Spinal cord (tissue), 9 donors: ENCODE measurements at regions not wholly inside any gene's neighbourhood (a gene's known extent, or its start where the extent isn't known, plus 50 kb on each side); places are given as distances from the start of the nearest gene placed in this dataset.

Experiments
- DNase-seq, 6 donors: peaks; one replicate each; pipeline versions ENCODE4 v3.0.0 to v3.0.0-alpha.2; 2013 to 2015; ENCODE audit warnings: low spot score in 6 of 6, low read depth in 4 of 6
- H3K27ac ChIP-seq: one replicate; pipeline ENCODE4 v1.5.1; 2013; ENCODE audit warnings: low read depth, low read length, control low read depth
- H3K27me3 ChIP-seq: one replicate; pipeline ENCODE4 v1.6.1; 2013; ENCODE audit warnings: low read length; ENCODE audit not compliant: control insufficient read depth, insufficient read depth
- H3K36me3 ChIP-seq: one replicate; pipeline ENCODE4 v1.6.1; 2013; ENCODE audit warnings: low read length; ENCODE audit not compliant: control insufficient read depth, insufficient read depth
- H3K4me1 ChIP-seq: one replicate; pipeline ENCODE4 v1.6.1; 2013; ENCODE audit warnings: low read length; ENCODE audit not compliant: control insufficient read depth, insufficient read depth
- H3K4me3 ChIP-seq: one replicate; pipeline ENCODE4 v1.5.1; 2013; ENCODE audit warnings: low read depth, low read length, control low read depth
- H3K9me3 ChIP-seq: one replicate; pipeline ENCODE4 v1.6.1; 2013; ENCODE audit warnings: low read length; ENCODE audit not compliant: control insufficient read depth, insufficient read depth
- WGBS: methylation state at CpG from one replicate; pipeline ENCODE4 v1.1.5; 2013; ENCODE audit warnings: missing lambda C conversion rate; ENCODE audit not compliant: insufficient coverage; 5-methylcytosine and 5-hydroxymethylcytosine counted together
- donor health status: healthy.

DNA sequence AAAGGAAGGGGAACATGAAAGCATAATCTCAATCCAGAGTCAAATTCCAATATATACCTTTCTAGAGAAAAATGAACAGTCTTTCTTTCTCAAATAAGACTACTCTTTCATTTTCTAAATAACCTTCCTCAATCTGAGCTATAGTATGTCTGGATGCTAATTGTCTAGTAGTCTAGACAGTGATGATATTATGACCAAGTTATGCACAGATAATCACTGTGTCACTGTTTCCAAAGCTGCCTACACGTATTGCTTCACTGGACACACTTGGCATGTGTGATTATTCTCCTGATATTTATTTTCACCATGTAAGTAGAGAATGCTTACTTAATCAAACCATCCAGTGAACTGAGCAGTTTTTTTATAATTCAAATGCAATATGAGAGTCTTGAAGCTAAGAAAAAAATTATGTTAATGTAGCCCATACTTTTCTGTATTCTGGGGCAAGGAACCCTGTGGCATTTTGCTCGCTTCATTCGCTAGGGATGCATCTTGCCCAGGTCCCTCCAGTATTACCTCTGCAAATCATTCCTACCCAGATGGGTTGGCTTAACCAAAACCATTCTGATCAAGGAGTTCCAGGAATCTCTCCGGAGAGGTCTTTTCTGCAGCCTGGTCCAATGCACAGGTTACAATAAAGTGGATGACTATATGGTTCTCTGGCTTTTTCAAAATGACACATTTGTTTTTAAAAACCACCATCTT, 303.1 kb upstream of the RUNX1 start:
- Histone ChIP-seq H3K4me3 (no peak overlapping the region), H3K4me1 (no peaks in the 10 kb centered on the region), H3K27me3 (no peaks in the 10 kb centered on the region), H3K9me3 (no peaks in the 10 kb centered on the region), H3K36me3 (no peaks in the 10 kb centered on the region), H3K27ac (no peak overlapping the region)
- no peak for DNase-seq
- 100% methylated on average over 2 of the region's 4 CpGs for WGBS

DNA sequence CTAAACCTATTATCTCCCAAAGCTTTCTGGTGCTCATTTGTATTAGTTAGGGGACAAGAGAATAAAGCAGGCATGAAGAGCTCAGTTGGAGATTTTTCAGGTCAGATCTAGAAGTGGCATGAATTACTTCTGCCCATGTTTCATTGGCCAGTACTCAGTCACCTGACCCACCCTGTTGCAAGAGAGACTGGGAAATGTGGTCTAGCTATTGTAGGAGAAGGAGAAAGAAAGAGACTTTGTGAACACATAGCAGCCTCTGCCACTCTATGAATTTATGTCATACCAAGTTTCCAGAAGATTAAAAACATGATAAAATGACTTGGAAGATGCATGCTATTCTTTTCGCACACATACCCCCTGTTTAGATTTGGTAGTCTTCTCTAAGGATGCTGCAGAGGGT, 302.3 kb upstream of the RUNX1 start:
- H3K36me3 ChIP-seq: no peaks in the 10 kb centered on the region
- no peaks in the 10 kb centered on the region for H3K9me3 ChIP-seq
- H3K4me1 ChIP-seq: no peaks in the 10 kb centered on the region
- no peaks in the 10 kb centered on the region for H3K27me3 ChIP-seq
- no peak for DNase-seq
- H3K27ac ChIP-seq: no peak overlapping the region
- no peak overlapping the region for H3K4me3 ChIP-seq
- WGBS: no CpG with 5 or more reads among the region's 1 CpG

DNA sequence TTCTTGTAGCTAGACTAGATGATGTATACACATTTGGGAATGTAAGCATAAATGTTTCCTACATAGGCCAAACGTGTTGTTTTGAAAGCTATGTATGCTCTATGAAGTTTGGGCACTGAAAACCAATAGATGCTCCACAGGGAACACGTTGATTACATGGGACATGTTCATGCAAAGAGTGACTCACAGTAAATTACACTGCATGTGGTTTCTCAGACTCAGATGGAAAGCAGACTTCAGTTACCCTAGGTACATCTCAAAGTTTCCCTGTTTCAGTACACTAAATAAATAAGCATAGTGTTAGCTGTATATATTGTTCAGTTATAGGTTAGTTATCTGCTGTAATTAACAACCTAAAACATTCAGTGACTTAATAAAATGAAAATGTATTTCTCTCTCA, 301.9 kb upstream of the RUNX1 start:
- Histone ChIP-seq H3K4me3 (no peak overlapping the region), H3K4me1 (no peaks in the 10 kb centered on the region), H3K9me3 (no peaks in the 10 kb centered on the region), H3K27ac (no peak overlapping the region), H3K36me3 (no peaks in the 10 kb centered on the region), H3K27me3 (no peaks in the 10 kb centered on the region)
- DNase-seq: no peak
- WGBS: 61% methylated on average over 2 of the region's 2 CpGs

DNA sequence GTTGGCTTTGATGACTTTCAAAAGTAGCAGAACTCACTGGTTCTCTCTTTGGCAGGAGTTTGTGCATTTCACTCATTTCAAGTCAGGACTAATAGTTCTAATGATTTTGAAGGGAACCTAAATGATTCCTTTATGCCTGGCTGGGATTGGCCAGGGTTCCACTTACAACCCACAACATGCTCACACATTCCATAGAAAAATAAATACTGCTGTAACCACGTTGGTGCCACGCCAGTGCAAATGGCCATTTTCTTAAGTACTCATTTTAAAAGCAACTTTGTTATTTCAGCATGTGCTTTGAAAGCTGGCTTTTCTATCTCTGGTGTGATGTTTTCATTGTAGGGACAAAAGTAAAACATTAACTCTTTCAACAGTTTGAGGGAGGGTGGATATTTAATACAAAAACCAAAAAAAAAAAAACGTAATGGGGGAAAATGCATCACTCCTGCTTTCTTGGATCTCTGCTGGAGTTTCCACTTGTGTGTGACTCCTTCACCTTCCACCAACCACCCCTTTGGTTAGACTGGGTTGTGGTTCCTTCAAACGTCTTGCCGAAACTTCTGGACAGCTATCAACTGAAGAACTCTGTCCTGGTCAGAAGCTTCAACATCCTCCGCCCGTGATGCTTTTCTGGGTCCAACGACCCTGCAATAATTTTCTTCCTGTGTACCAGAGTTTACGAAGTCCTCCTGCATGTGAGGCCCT, 300.4 kb upstream of the RUNX1 start:
- no peak for DNase-seq
- WGBS: 91% methylated on average over 6 of the region's 9 CpGs

DNA sequence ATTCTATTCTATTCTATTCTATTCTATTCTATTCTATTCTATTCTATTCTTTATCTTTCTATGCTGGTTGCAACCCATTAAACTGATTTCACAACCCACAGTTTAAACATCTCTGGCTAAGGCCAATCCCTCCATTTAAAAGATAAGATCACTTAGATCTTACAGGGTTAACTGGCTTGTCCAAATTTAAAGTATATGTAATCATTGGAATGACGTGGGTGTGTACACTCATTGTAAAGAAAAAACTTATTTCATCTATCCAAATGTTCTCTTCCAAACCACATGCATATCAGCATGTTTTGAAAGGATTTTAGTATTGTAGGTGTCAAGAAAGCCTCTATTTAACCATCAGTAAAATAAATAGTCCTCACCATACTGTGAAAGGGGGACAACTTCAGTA, 299.6 kb upstream of the RUNX1 start:
- no peaks in the 10 kb centered on the region for H3K9me3 ChIP-seq
- DNase-seq: no peak
- H3K4me3 ChIP-seq: no peak overlapping the region
- H3K27ac ChIP-seq: no peak overlapping the region
- H3K27me3 ChIP-seq: no peaks in the 10 kb centered on the region
- H3K36me3 ChIP-seq: no peaks in the 10 kb centered on the region
- WGBS: no CpG with 5 or more reads among the region's 1 CpG
- H3K4me1 ChIP-seq: no peaks in the 10 kb centered on the region

More for the DNA sequence above, 300.4 kb upstream of the RUNX1 start:
- Histone ChIP-seq H3K4me1 (no peaks in the 10 kb centered on the region), H3K4me3 (no peak overlapping the region), H3K9me3 (no peaks in the 10 kb centered on the region), H3K27ac (no peak overlapping the region), H3K27me3 (no peaks in the 10 kb centered on the region), H3K36me3 (no peaks in the 10 kb centered on the region)

DNA sequence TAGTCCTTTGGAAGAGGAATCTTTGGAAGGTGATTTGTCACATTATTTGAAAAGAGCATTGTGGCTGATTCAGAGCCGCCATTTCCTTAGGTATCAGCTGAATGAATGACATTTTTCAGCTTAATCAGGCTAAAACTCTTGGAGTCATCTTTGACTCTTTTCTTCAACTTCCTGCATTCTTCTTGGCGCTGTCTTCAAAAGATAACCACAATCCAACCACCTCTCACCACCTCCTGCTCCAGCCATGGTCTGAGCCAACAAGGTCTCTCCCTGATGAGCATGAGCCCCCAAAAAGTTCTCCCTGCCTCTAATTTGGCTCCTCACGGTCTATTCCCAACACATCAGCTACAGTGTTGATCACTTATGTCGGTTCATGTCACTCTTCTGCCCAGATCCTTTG, 297.6 kb upstream of the RUNX1 start:
- no peak overlapping the region for H3K4me3 ChIP-seq
- H3K36me3 ChIP-seq: no peaks in the 10 kb centered on the region
- H3K27me3 ChIP-seq: no peaks in the 10 kb centered on the region
- WGBS: 94% methylated on average over 4 of the region's 4 CpGs
- H3K9me3 ChIP-seq: no peaks in the 10 kb centered on the region
- H3K4me1 ChIP-seq: no peaks in the 10 kb centered on the region
- DNase-seq: no peak
- no peak overlapping the region for H3K27ac ChIP-seq

DNA sequence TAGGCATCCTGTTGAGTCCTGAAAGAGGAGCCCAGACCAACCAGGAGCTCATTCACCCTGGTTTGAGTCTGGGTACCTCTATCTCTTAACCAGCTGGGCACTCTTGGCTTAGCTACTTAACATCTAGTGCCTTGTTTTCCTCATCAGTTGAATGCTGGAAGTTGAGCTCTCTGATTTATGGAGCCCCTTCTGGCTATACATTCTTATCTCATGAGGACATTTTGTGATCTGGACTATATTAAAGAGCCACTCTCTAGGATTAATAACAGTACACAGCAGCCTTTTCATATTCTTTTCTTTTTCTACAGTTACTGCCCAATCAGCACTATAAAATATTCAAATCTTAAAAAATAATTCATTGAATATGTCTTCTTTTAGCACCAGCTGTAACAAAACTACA, 296.9 kb upstream of the RUNX1 start:
- Histone ChIP-seq H3K27ac (no peak overlapping the region), H3K4me3 (no peak overlapping the region)

DNA sequence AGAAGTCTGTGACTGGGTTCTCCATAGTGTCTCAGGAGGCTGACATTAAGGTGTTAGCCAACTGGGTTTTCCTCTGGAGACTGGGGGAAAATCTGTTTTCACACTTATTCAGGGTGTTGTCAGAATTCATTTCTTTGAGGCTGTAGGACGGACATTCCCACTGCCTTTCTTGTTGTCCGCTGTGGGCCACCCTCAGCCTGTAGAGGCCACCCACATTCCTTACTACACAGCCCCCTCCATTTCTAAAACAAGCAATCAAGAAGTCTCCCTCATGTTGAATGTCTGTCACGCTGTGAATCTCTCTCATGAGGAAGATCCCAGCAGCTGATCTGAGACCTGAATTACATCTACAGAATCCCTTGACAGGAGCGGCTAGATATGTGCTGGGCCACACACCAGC, 295.5 kb upstream of the RUNX1 start:
- Histone ChIP-seq H3K9me3 (no peaks in the 10 kb centered on the region), H3K27ac (no peak overlapping the region), H3K27me3 (no peaks in the 10 kb centered on the region), H3K4me1 (no peaks in the 10 kb centered on the region), H3K36me3 (no peaks in the 10 kb centered on the region), H3K4me3 (no peak overlapping the region)
- 90% methylated on average over 4 of the region's 4 CpGs for whole genome bisulfite sequencing
- no peak for DNase-seq

More for the DNA sequence above, 296.9 kb upstream of the RUNX1 start:
- no peaks in the 10 kb centered on the region for H3K9me3 ChIP-seq
- H3K36me3 ChIP-seq: no peaks in the 10 kb centered on the region
- H3K4me1 ChIP-seq: no peaks in the 10 kb centered on the region
- no peaks in the 10 kb centered on the region for H3K27me3 ChIP-seq
- DNase-seq: no peak

DNA sequence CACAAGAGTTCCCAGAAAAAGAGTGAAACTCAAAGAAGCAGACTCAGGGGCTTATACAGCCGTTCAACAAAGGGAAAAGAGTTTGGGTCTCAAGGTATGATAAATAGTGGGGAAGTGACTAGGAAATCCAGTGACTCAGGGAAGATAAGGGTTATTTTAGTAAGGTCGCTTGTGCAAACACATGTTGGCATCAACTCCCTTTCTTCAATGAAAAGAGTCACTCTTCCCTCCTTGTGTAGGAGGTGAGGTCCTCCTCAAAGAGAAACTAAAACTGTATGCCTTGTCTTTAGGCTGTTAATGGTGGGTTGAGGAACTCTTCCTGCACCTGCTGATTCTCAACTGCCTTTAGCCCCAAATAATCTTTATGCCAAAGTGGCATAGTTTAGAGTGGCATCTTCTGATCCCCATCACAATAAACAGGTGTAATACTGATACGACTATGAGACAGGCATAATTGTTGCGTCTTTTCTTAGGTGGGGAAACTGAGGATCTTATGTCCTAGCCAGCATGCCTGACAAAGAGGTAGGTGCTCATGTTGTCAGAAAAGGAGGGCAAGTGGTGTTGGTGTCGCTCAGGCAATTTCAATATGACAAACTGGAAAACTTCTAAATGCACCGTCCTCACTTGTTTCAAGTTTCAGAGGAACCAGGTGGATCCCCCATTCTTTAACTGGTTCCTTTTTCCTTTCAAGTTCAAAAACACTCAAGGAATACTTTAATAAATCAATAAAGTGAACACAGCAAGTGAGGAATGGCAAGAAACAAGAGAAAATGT, 294.1 kb upstream of the RUNX1 start:
- Histone ChIP-seq H3K9me3 (no peaks in the 10 kb centered on the region), H3K27ac (no peak overlapping the region), H3K4me1 (no peaks in the 10 kb centered on the region), H3K27me3 (no peaks in the 10 kb centered on the region), H3K4me3 (no peak overlapping the region), H3K36me3 (no peaks in the 10 kb centered on the region)
- DNase-seq: no peak
- no CpG with 5 or more reads among the region's 6 CpGs for WGBS
